ENCODE measurements at regions not wholly inside any gene's neighbourhood (a gene's known extent, or its start where the extent isn't known, plus 50 kb on each side); places are given as distances from the start of the nearest gene placed in this dataset.

DNA sequence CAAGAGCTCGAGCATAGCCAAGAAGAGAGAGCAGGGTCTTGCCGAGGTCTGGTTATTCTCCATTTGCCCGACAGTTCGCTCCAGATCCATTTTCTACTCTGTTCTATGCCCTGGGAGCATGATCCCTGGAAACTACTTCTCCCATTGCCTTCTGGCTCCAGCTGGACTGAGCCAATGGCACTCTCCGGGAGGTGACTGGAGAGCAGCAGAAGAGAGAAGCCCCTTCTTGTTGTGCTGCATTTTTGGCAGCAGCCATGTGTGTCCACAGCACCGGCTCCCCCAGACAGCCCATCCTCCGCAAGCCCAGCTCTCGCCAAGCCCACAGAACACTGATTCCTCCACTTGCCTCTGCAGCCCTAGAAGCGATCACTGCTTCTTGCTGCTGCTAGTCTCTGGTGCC is 345.5 kb downstream of the TNS1 start:
- Histone ChIP-seq H3K27ac (ENCODE audit: low read length) (no peak overlapping the region), H3K27me3 (ENCODE audit: control insufficient read depth, insufficient read depth, low read length) (peaks cover 8% of the 10 kb centered on the region), H3K4me3 (ENCODE audit: low read length) (no peak overlapping the region), H3K9me3 (ENCODE audit: control insufficient read depth, low read depth, low read length) (no peaks in the 10 kb centered on the region), H3K36me3 (ENCODE audit: control insufficient read depth, insufficient read depth, low read length) (no peaks in the 10 kb centered on the region), H3K4me1 (ENCODE audit: control insufficient read depth, insufficient read depth, low read length) (no peaks in the 10 kb centered on the region)
- DNase-seq: no peak
- WGBS (ENCODE audit: insufficient coverage, low lambda C conversion rate): no CpG with 5 or more reads among the region's 9 CpGs

DNA sequence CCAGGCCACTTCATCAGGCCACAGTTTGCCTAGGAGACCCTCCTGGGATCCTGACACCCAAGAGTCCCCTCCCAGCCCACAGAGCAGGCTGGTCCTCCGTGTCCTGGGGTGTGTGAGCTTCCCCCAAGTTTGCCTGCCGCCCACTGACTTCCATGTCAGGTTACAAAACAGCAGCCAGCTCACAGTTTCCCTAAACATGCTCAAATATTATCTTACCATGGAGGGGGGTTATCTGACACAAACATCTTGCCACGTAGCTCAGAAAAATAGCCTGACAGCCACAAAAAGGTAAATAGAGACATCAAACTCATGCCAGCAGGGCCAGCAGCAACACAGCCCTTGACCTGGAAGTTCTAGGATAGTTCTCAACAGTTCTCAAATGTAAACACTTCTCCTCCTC is 346.5 kb downstream of the TNS1 start:
- Histone ChIP-seq H3K4me1 (ENCODE audit: control insufficient read depth, insufficient read depth, low read length) (no peaks in the 10 kb centered on the region), H3K36me3 (ENCODE audit: control insufficient read depth, insufficient read depth, low read length) (no peaks in the 10 kb centered on the region), H3K9me3 (ENCODE audit: control insufficient read depth, low read depth, low read length) (no peaks in the 10 kb centered on the region), H3K27me3 (ENCODE audit: control insufficient read depth, insufficient read depth, low read length) (peaks cover 8% of the 10 kb centered on the region), H3K4me3 (ENCODE audit: low read length) (no peak overlapping the region), H3K27ac (ENCODE audit: low read length) (no peak overlapping the region)
- WGBS (ENCODE audit: insufficient coverage, low lambda C conversion rate): no CpG with 5 or more reads among the region's 3 CpGs
- DNase-seq: no peak

DNA sequence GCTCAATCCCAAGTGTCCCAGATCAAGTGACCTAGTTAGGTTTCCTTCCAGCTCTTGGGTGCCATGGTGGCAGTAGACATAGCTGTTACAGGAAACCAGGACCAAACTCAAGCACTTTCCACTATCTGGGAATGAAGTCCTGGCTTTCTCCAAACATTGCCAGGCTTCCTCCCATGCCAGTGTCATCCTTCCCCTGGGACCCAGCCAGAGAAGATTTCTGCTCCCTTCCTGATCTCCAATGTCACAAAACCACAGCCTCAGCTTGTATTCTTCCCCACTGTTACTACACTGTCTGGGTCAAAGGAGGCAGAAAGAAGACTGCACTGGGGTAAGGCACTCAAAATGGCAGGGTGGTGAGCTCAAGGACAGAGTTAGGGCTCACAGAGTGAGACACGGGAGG is 347.1 kb downstream of the TNS1 start:
- Histone ChIP-seq H3K27ac (ENCODE audit: low read length) (no peak overlapping the region), H3K27me3 (ENCODE audit: control insufficient read depth, insufficient read depth, low read length) (peaks cover 8% of the 10 kb centered on the region), H3K36me3 (ENCODE audit: control insufficient read depth, insufficient read depth, low read length) (no peaks in the 10 kb centered on the region), H3K4me1 (ENCODE audit: control insufficient read depth, insufficient read depth, low read length) (no peaks in the 10 kb centered on the region), H3K4me3 (ENCODE audit: low read length) (no peak overlapping the region), H3K9me3 (ENCODE audit: control insufficient read depth, low read depth, low read length) (no peaks in the 10 kb centered on the region)
- no peak for DNase-seq
- WGBS (ENCODE audit: insufficient coverage, low lambda C conversion rate): no CpG with 5 or more reads among the region's 1 CpG

DNA sequence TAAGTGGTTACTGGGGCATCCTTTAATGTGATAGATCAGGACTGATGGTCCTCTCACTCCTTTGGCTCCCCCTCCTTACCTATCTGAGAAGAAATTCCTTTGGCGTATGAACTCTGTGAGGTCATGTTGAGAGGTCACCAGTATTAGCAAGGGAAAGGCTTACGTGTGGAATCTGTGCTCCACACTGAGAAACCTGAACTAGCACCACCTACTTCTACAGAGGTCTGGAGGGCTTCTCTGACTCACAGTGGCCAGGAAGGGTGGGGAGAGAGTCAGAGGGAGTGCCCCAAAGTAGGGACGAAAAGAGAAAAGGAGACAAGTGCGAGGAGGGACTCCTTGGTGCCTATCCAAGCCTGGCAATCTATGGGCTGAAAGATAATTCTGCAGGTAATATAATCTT is 348.6 kb downstream of the TNS1 start:
- no peaks in the 10 kb centered on the region for H3K9me3 ChIP-seq (ENCODE audit: control insufficient read depth, low read depth, low read length)
- DNase-seq: no peak
- H3K4me3 ChIP-seq (ENCODE audit: low read length): no peak overlapping the region
- peaks cover 5% of the 10 kb centered on the region for H3K27me3 ChIP-seq (ENCODE audit: control insufficient read depth, insufficient read depth, low read length)
- no peaks in the 10 kb centered on the region for H3K36me3 ChIP-seq (ENCODE audit: control insufficient read depth, insufficient read depth, low read length)
- WGBS (ENCODE audit: insufficient coverage, low lambda C conversion rate): 100% methylated on average over 1 of the region's 4 CpGs
- H3K4me1 ChIP-seq (ENCODE audit: control insufficient read depth, insufficient read depth, low read length): no peaks in the 10 kb centered on the region
- H3K27ac ChIP-seq (ENCODE audit: low read length): no peak overlapping the region

DNA sequence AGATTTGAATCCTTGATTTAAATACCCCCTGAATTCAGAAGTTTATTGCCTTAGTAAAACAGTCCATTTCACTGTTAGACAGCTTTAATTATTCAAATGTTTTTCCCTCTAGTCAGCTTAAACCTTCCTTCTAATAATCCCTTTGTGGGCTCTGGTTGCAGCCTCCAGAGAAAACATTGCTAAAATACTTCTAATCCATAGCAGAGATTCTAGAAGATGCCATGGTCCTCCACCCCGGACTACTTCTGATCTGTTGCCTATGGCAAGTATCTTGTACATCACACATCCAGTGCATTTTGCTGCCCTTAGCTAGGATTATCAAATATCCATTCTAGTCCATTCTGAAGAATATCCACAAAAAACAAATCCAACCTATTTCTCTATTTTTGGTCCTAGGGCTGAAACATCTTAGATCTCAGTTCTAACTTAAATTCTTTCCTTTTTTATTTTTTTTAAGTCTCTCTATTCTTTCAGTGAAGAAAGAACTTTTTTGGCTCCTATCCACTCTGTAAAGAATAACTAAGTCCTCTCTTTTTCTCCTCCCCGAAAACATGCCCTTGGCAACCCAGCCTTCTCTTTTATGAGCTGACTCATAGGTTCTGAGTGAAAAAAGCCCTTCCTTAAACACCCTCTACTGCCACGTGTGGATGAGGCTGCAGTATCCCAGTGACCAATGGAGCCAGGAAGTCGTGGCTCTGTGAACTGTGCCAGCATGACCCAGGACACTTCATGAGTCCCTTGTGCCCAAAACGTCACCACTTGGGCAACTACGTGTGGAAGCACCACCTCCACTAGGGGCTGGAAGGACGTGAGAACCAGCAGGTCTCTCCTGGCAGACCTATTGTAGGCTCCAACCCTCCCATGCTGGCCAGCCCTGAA is 349.8 kb downstream of the TNS1 start:
- no CpG with 5 or more reads among the region's 7 CpGs for WGBS (ENCODE audit: insufficient coverage, low lambda C conversion rate)
- DNase-seq: no peak
- peaks cover 5% of the 10 kb centered on the region for H3K27me3 ChIP-seq (ENCODE audit: control insufficient read depth, insufficient read depth, low read length)

DNA sequence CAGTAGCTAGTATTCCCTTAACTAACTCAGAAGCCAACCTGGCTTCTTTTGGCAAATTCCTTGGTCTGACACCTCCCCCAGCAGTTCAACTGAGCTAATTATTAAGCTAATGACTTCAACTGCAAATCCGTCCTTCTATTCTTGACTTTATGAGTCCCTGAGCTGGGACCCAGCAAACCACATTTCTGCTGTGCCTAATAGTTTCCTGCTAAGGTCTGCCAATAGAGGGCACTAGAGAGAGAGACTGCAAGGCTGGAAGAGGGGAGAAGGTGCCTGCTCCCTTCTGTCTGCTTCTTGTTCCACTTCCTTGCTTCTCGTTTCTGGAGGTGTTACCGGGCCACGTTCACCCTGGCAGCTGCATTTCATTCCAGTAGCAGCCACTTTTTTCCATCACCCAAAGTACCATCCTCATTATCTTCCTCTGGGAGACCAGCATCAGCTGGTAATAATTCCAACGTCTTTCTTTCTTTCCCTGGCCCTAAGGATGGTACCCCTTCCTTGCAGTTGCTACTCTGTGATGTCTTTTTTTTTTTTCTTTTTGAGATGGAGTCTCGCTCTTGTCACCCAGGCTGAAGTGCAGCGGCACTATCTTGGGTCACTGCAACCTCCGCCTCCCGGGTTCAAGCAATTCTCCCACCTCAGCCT is 352.0 kb downstream of the TNS1 start:
- no CpG with 5 or more reads among the region's 9 CpGs for WGBS (ENCODE audit: insufficient coverage, low lambda C conversion rate)
- H3K27ac ChIP-seq (ENCODE audit: low read length): peak overlapping the region; percentile 19
- peaks cover 5% of the 10 kb centered on the region for H3K27me3 ChIP-seq (ENCODE audit: control insufficient read depth, insufficient read depth, low read length)

More for the DNA sequence above, 349.8 kb downstream of the TNS1 start:
- Histone ChIP-seq H3K36me3 (ENCODE audit: control insufficient read depth, insufficient read depth, low read length) (no peaks in the 10 kb centered on the region), H3K4me1 (ENCODE audit: control insufficient read depth, insufficient read depth, low read length) (no peaks in the 10 kb centered on the region), H3K27ac (ENCODE audit: low read length) (no peak overlapping the region), H3K4me3 (ENCODE audit: low read length) (no peak overlapping the region), H3K9me3 (ENCODE audit: control insufficient read depth, low read depth, low read length) (no peaks in the 10 kb centered on the region)

DNA sequence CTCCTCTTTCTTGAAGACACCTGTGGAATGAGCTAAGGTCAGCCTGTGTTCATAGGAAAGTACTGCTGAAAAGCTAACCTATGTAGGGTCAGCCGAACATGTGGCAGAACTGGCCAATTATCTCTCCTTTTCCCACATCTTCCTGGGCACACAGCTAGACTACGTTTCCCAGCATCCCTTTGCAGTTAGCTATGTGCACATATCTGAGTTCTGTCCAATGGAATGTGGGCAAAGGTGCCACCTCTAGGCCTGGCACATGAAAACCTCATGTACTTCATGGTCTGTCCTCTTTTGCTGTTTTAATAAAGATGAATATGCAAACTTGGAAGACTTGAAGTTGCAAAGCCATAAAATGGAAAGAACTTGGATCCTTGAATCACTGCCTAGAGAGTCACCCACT is 352.6 kb downstream of the TNS1 start:
- Histone ChIP-seq H3K27ac (ENCODE audit: low read length) (peak overlapping the region; percentile 19), H3K27me3 (ENCODE audit: control insufficient read depth, insufficient read depth, low read length) (peaks cover 5% of the 10 kb centered on the region), H3K4me3 (ENCODE audit: low read length) (no peak overlapping the region), H3K9me3 (ENCODE audit: control insufficient read depth, low read depth, low read length) (no peaks in the 10 kb centered on the region), H3K4me1 (ENCODE audit: control insufficient read depth, insufficient read depth, low read length) (no peaks in the 10 kb centered on the region), H3K36me3 (ENCODE audit: control insufficient read depth, insufficient read depth, low read length) (no peaks in the 10 kb centered on the region)
- no CpG with 5 or more reads among the region's 2 CpGs for WGBS (ENCODE audit: insufficient coverage, low lambda C conversion rate)
- no peak for DNase-seq

More for the DNA sequence above, 352.0 kb downstream of the TNS1 start:
- Histone ChIP-seq H3K9me3 (ENCODE audit: control insufficient read depth, low read depth, low read length) (no peaks in the 10 kb centered on the region), H3K36me3 (ENCODE audit: control insufficient read depth, insufficient read depth, low read length) (no peaks in the 10 kb centered on the region), H3K4me3 (ENCODE audit: low read length) (no peak overlapping the region), H3K4me1 (ENCODE audit: control insufficient read depth, insufficient read depth, low read length) (no peaks in the 10 kb centered on the region)
- DNase-seq: peak; percentile 78 to 88

DNA sequence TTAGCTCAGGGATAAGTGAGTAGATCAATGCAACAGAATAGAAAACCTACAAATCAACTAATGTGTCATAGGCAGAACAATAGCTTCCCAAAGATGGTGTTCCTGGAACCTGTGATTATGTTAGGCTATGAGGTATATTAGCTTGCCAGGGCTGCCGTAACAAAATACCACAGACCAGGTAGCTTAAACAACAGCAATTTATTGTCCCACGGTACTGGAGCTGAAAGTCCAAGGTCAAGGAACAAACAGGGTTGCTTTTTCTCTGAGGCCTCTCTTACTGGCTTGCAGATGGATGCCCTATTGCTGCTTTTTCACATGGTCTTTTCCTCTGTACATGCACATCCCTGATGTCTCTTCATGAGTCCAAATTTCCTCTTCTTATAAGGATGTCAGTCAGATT is 354.9 kb downstream of the TNS1 start:
- Histone ChIP-seq H3K4me1 (ENCODE audit: control insufficient read depth, insufficient read depth, low read length) (no peaks in the 10 kb centered on the region), H3K36me3 (ENCODE audit: control insufficient read depth, insufficient read depth, low read length) (no peaks in the 10 kb centered on the region), H3K27me3 (ENCODE audit: control insufficient read depth, insufficient read depth, low read length) (no peaks in the 10 kb centered on the region), H3K27ac (ENCODE audit: low read length) (no peak overlapping the region), H3K9me3 (ENCODE audit: control insufficient read depth, low read depth, low read length) (no peaks in the 10 kb centered on the region), H3K4me3 (ENCODE audit: low read length) (no peak overlapping the region)
- no CpG with 5 or more reads among the region's 2 CpGs for WGBS (ENCODE audit: insufficient coverage, low lambda C conversion rate)
- peak in 1 of 2 donors; percentile 19 for DNase-seq

DNA sequence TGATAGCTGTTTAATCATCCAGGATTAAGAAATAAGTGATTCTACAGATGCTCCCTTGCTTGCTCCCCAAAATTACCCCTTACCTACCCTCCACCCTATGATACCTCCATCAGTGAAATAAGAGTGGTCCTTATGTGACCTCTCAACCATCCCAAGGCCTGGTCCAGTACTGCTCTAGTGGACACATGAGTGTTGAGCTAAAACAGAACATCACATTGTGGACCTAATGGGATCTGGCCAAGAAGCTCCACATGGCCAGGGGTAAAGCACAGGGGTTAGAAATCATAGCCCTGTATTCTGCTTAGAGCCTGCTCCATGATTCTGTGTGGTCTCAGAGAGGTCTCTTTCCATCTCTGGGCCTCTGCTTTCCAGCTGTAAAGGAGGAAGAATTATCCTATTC is 355.6 kb downstream of the TNS1 start:
- H3K9me3 ChIP-seq (ENCODE audit: control insufficient read depth, low read depth, low read length): no peaks in the 10 kb centered on the region
- H3K4me1 ChIP-seq (ENCODE audit: control insufficient read depth, insufficient read depth, low read length): no peaks in the 10 kb centered on the region
- no peaks in the 10 kb centered on the region for H3K36me3 ChIP-seq (ENCODE audit: control insufficient read depth, insufficient read depth, low read length)
- DNase-seq: no peak
- no peak overlapping the region for H3K4me3 ChIP-seq (ENCODE audit: low read length)
- no peaks in the 10 kb centered on the region for H3K27me3 ChIP-seq (ENCODE audit: control insufficient read depth, insufficient read depth, low read length)
- H3K27ac ChIP-seq (ENCODE audit: low read length): no peak overlapping the region

DNA sequence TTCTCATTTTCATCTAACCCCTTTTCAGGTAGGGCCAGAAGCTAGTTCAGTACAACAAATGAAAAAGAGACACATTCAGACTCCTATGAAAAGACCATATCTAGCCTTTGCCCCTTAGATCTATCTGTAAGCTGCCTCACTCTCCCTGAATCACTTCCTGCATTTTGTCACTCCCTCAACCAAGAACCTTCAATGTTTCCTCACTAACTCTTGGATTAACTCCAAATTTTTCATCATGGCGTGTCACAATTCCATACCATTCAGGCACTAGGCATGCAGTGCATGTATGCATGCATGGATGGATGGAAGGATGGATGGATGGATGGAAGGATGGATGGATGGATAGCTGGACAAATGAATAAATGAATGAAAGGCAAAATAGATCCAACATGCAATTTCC is 356.9 kb downstream of the TNS1 start:
- Histone ChIP-seq H3K9me3 (ENCODE audit: control insufficient read depth, low read depth, low read length) (no peaks in the 10 kb centered on the region), H3K36me3 (ENCODE audit: control insufficient read depth, insufficient read depth, low read length) (no peaks in the 10 kb centered on the region), H3K27ac (ENCODE audit: low read length) (no peak overlapping the region), H3K4me1 (ENCODE audit: control insufficient read depth, insufficient read depth, low read length) (no peaks in the 10 kb centered on the region), H3K4me3 (ENCODE audit: low read length) (no peak overlapping the region), H3K27me3 (ENCODE audit: control insufficient read depth, insufficient read depth, low read length) (peaks cover 2% of the 10 kb centered on the region)
- no peak for DNase-seq
- no CpG with 5 or more reads among the region's 1 CpG for WGBS (ENCODE audit: insufficient coverage, low lambda C conversion rate)

All from large intestine (tissue), 3 donors.